ENCODE measurements at regions not wholly inside any gene's neighbourhood (a gene's known extent, or its start where the extent isn't known, plus 50 kb on each side); places are given as distances from the start of the nearest gene placed in this dataset.

DNA sequence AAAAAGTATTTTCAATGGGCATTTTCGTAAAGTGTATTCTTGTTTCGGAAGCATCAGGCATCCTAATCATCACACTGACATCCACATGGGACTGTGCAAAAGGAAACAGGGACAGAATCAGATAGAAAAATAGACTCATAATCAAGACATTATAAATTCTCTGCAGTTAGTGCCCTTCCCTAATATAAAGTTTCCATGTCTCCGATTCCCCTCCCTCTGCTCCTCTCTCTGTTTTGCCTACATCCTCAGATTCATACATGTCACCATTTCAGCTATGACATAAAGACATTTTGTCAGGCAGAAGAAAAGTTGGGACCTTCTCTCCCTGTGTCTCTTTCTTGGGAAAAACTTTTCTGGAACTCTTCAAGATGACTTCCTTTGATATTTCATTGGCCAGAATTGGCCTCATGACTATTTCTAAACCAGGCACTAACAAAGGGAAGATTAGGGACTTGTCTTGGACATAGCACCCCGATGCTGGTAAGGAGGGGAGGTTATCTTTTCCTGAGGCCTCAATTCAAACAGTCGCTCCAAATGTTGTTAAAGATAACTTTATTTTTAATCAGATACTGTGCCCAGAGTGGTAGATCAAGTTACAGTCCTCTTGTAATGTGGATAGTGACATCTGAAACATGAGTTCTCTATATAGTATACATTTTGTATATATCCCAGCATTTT lies 212.1 kb upstream of the BTG1 start:
- TF ChIP-seq, protein P1, sequence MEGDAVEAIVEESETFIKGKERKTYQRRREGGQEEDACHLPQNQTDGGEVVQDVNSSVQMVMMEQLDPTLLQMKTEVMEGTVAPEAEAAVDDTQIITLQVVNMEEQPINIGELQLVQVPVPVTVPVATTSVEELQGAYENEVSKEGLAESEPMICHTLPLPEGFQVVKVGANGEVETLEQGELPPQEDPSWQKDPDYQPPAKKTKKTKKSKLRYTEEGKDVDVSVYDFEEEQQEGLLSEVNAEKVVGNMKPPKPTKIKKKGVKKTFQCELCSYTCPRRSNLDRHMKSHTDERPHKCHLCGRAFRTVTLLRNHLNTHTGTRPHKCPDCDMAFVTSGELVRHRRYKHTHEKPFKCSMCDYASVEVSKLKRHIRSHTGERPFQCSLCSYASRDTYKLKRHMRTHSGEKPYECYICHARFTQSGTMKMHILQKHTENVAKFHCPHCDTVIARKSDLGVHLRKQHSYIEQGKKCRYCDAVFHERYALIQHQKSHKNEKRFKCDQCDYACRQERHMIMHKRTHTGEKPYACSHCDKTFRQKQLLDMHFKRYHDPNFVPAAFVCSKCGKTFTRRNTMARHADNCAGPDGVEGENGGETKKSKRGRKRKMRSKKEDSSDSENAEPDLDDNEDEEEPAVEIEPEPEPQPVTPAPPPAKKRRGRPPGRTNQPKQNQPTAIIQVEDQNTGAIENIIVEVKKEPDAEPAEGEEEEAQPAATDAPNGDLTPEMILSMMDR (conservative IDR thresholded peaks at IDR 0.05; ENCODE audit: low read length): no peak
- no peak for TF ChIP-seq EZH2phosphoT487 (IDR thresholded peaks at IDR 0.05; ENCODE audit: borderline replicate concordance, low read depth, low read length)

Measured in OCI-LY7 (cell line).